ENCODE measurements at regions not wholly inside any gene's neighbourhood (a gene's known extent, or its start where the extent isn't known, plus 50 kb on each side); places are given as distances from the start of the nearest gene placed in this dataset.
"Not testable (repeated sequence)": the region's sequence is repeated elsewhere in the genome, so short reads cannot be mapped to it uniquely, and the experiment has no call there.

- not testable (repeated sequence) for TF ChIP-seq CTCF, POLR2A (IDR thresholded peaks at IDR 0.05)
Observed at GRCh38 chr2:87555082-87555481, 192.8 kb upstream of the PLGLB2 start.

Measured in lower leg skin (tissue), 3 donors.